Activated CD4-positive, alpha-beta memory T cell treated with anti-CD3 and anti-CD28 coated beads, Interleukin-2, amount 10 ng/mL, durations not matched to agents 7 days and 5 days (primary cell): ENCODE measurements at regions not wholly inside any gene's neighbourhood (a gene's known extent, or its start where the extent isn't known, plus 50 kb on each side); places are given as distances from the start of the nearest gene placed in this dataset.

Experiments
- CTCF ChIA-PET: fragments of 350-600 bp; sonication (Branson Sonifier 250); formaldehyde crosslinking; loops from one replicate; lab custom pipeline; 2021; ENCODE audit warnings: antibody characterized with exemption, inconsistent platforms; lab: Charles Lee
- POLR2A ChIA-PET: fragments of 350-600 bp; sonication (Branson Sonifier 250); formaldehyde crosslinking; loops from one replicate; lab custom pipeline; 2021; ENCODE audit warnings: antibody characterized with exemption; lab: Charles Lee
- DNase-seq: peaks from one replicate; pipeline ENCODE4 v3.0.0-alpha.2; 2020
- H3K27ac Mint-ChIP-seq: one replicate; pipeline ENCODE4 v1.8.0; 2021; ENCODE audit warnings: mild to moderate bottlenecking, mixed read lengths
- H3K27me3 Mint-ChIP-seq: one replicate; pipeline ENCODE4 v1.8.0; 2021; ENCODE audit warnings: mixed read lengths
- H3K36me3 Mint-ChIP-seq: one replicate; pipeline ENCODE4 v1.8.0; 2021; ENCODE audit warnings: low read depth, mixed read lengths
- H3K4me1 Mint-ChIP-seq: one replicate; pipeline ENCODE4 v1.8.0; 2021; ENCODE audit warnings: mixed read lengths
- H3K4me3 Mint-ChIP-seq: one replicate; pipeline ENCODE4 v1.8.0; 2021; ENCODE audit warnings: mild to moderate bottlenecking, mixed read lengths
- H3K9me3 Mint-ChIP-seq: one replicate; pipeline ENCODE4 v1.8.0; 2021; ENCODE audit warnings: mixed read lengths

GRCh38 chr3:23002151-23002550 is 201.0 kb upstream of the UBE2E2 start:
- ChIA-PET CTCF (no interaction called here), POLR2A (no interaction called here)
- no peaks in the 10 kb centered on the region for H3K27me3 Mint-ChIP-seq

GRCh38 chr3:23002836-23003732 is 200.0 kb upstream of the UBE2E2 start:
- no peak overlapping the region for H3K4me3 Mint-ChIP-seq
- DNase-seq: no peak
- no peaks in the 10 kb centered on the region for H3K36me3 Mint-ChIP-seq
- no peak overlapping the region for H3K27ac Mint-ChIP-seq
- no peaks in the 10 kb centered on the region for H3K9me3 Mint-ChIP-seq
- no peaks in the 10 kb centered on the region for H3K27me3 Mint-ChIP-seq
- no peaks in the 10 kb centered on the region for H3K4me1 Mint-ChIP-seq
- POLR2A ChIA-PET: no interaction called here
- CTCF ChIA-PET: no interaction called here

More at GRCh38 chr3:23002151-23002550, 201.0 kb upstream of the UBE2E2 start:
- Mint-ChIP-seq H3K36me3 (no peaks in the 10 kb centered on the region), H3K4me3 (no peak overlapping the region), H3K9me3 (no peaks in the 10 kb centered on the region), H3K27ac (no peak overlapping the region), H3K4me1 (no peaks in the 10 kb centered on the region)
- DNase-seq: no peak

GRCh38 chr3:23003733-23004046 is 199.4 kb upstream of the UBE2E2 start:
- Mint-ChIP-seq H3K36me3 (no peaks in the 10 kb centered on the region), H3K27ac (no peak overlapping the region), H3K27me3 (no peaks in the 10 kb centered on the region), H3K9me3 (no peaks in the 10 kb centered on the region), H3K4me1 (no peaks in the 10 kb centered on the region), H3K4me3 (no peak overlapping the region)
- CTCF ChIA-PET: no interaction called here
- DNase-seq: no peak
- POLR2A ChIA-PET: no interaction called here

GRCh38 chr3:23004971-23005370 is 198.2 kb upstream of the UBE2E2 start:
- no peak overlapping the region for H3K4me3 Mint-ChIP-seq
- no peaks in the 10 kb centered on the region for H3K9me3 Mint-ChIP-seq
- H3K4me1 Mint-ChIP-seq: no peaks in the 10 kb centered on the region
- no peak for DNase-seq
- H3K27me3 Mint-ChIP-seq: no peaks in the 10 kb centered on the region
- POLR2A ChIA-PET: no interaction called here
- CTCF ChIA-PET: no interaction called here
- no peaks in the 10 kb centered on the region for H3K36me3 Mint-ChIP-seq
- no peak overlapping the region for H3K27ac Mint-ChIP-seq

- CTCF ChIA-PET: no interaction called here
- no peaks in the 10 kb centered on the region for H3K4me1 Mint-ChIP-seq
- peaks cover 7% of the 10 kb centered on the region for H3K9me3 Mint-ChIP-seq
- DNase-seq: no peak
- no peaks in the 10 kb centered on the region for H3K27me3 Mint-ChIP-seq
- H3K27ac Mint-ChIP-seq: no peak overlapping the region
- no peaks in the 10 kb centered on the region for H3K36me3 Mint-ChIP-seq
- no peak overlapping the region for H3K4me3 Mint-ChIP-seq
- POLR2A ChIA-PET: no interaction called here
Observed at GRCh38 chr3:23017801-23018200, 185.3 kb upstream of the UBE2E2 start.

- no peak for DNase-seq
- H3K9me3 Mint-ChIP-seq: peaks cover 9% of the 10 kb centered on the region
- ChIA-PET POLR2A (no interaction called here), CTCF (no interaction called here)
- H3K27me3 Mint-ChIP-seq: no peaks in the 10 kb centered on the region
- H3K4me1 Mint-ChIP-seq: no peaks in the 10 kb centered on the region
- H3K27ac Mint-ChIP-seq: no peak overlapping the region
- H3K36me3 Mint-ChIP-seq: no peaks in the 10 kb centered on the region
- H3K4me3 Mint-ChIP-seq: no peak overlapping the region
Observed at GRCh38 chr3:23019596-23020300, 183.4 kb upstream of the UBE2E2 start.

- no peak overlapping the region for H3K27ac Mint-ChIP-seq
Observed at GRCh38 chr3:23028294-23028693, 174.8 kb upstream of the UBE2E2 start.

GRCh38 chr3:23029001-23029400 is 174.1 kb upstream of the UBE2E2 start:
- Mint-ChIP-seq H3K4me3 (no peak overlapping the region), H3K9me3 (peaks cover 4% of the 10 kb centered on the region), H3K27me3 (no peaks in the 10 kb centered on the region), H3K4me1 (no peaks in the 10 kb centered on the region), H3K36me3 (no peaks in the 10 kb centered on the region), H3K27ac (no peak overlapping the region)
- POLR2A ChIA-PET: no interaction called here
- DNase-seq: no peak
- CTCF ChIA-PET: no interaction called here

More at GRCh38 chr3:23028294-23028693, 174.8 kb upstream of the UBE2E2 start:
- no peaks in the 10 kb centered on the region for H3K4me1 Mint-ChIP-seq
- H3K4me3 Mint-ChIP-seq: no peak overlapping the region
- CTCF ChIA-PET: no interaction called here
- no peaks in the 10 kb centered on the region for H3K27me3 Mint-ChIP-seq
- POLR2A ChIA-PET: no interaction called here
- no peaks in the 10 kb centered on the region for H3K36me3 Mint-ChIP-seq
- H3K9me3 Mint-ChIP-seq: peaks cover 4% of the 10 kb centered on the region
- no peak for DNase-seq

GRCh38 chr3:23035927-23036640 is 167.0 kb upstream of the UBE2E2 start:
- POLR2A ChIA-PET: no interaction called here
- CTCF ChIA-PET: no interaction called here
- peaks cover 3% of the 10 kb centered on the region for H3K9me3 Mint-ChIP-seq
- no peaks in the 10 kb centered on the region for H3K36me3 Mint-ChIP-seq
- H3K4me1 Mint-ChIP-seq: no peaks in the 10 kb centered on the region
- no peaks in the 10 kb centered on the region for H3K27me3 Mint-ChIP-seq
- DNase-seq: no peak
- H3K27ac Mint-ChIP-seq: no peak overlapping the region
- no peak overlapping the region for H3K4me3 Mint-ChIP-seq

GRCh38 chr3:23036728-23037127 is 166.4 kb upstream of the UBE2E2 start:
- Mint-ChIP-seq H3K4me1 (no peaks in the 10 kb centered on the region), H3K36me3 (no peaks in the 10 kb centered on the region), H3K4me3 (no peak overlapping the region), H3K27me3 (no peaks in the 10 kb centered on the region), H3K9me3 (peaks cover 3% of the 10 kb centered on the region), H3K27ac (no peak overlapping the region)
- ChIA-PET POLR2A (no interaction called here), CTCF (no interaction called here)
- DNase-seq: no peak

- no peak for DNase-seq
- CTCF ChIA-PET: no interaction called here
- H3K4me1 Mint-ChIP-seq: no peaks in the 10 kb centered on the region
- H3K9me3 Mint-ChIP-seq: peaks cover 3% of the 10 kb centered on the region
- POLR2A ChIA-PET: no interaction called here
- H3K27me3 Mint-ChIP-seq: no peaks in the 10 kb centered on the region
- no peaks in the 10 kb centered on the region for H3K36me3 Mint-ChIP-seq
- no peak overlapping the region for H3K27ac Mint-ChIP-seq
- H3K4me3 Mint-ChIP-seq: no peak overlapping the region
Observed at GRCh38 chr3:23038471-23038870, 164.7 kb upstream of the UBE2E2 start.

- Mint-ChIP-seq H3K9me3 (peaks cover 12% of the 10 kb centered on the region), H3K27me3 (no peaks in the 10 kb centered on the region), H3K36me3 (no peaks in the 10 kb centered on the region), H3K4me1 (no peaks in the 10 kb centered on the region), H3K4me3 (no peak overlapping the region), H3K27ac (no peak overlapping the region)
- POLR2A ChIA-PET: no interaction called here
- DNase-seq: no peak
- CTCF ChIA-PET: no interaction called here
Observed at GRCh38 chr3:23041918-23042696, 161.0 kb upstream of the UBE2E2 start.

- Mint-ChIP-seq H3K4me1 (no peaks in the 10 kb centered on the region), H3K4me3 (no peak overlapping the region), H3K36me3 (no peaks in the 10 kb centered on the region), H3K27ac (no peak overlapping the region), H3K9me3 (peaks cover 13% of the 10 kb centered on the region), H3K27me3 (no peaks in the 10 kb centered on the region)
- ChIA-PET CTCF (no interaction called here), POLR2A (no interaction called here)
- no peak for DNase-seq
Observed at GRCh38 chr3:23044463-23044862, 158.7 kb upstream of the UBE2E2 start.
